ENCODE measurements at regions not wholly inside any gene's neighbourhood (a gene's known extent, or its start where the extent isn't known, plus 50 kb on each side); places are given as distances from the start of the nearest gene placed in this dataset.

GRCh38 chr6:146984251-146984924 lies 219.8 kb upstream of the STXBP5 start:
- intact Hi-C loops (cut with micrococcal nuclease; ENCODE audit: unreplicated experiment): no loop called here
- ATAC-seq (no peak), FAIRE-seq (no peak), DNase-seq (ENCODE audit: low read depth, low spot score) (no peak)
- in situ Hi-C loops (cut with MboI): no loop called here
- ChIA-PET POLR2A (no interaction called here), CTCF (interaction anchor here (1.6 kb wide), 1 partner anchor 10 kb away, joined by 4 read pairs; no protein-coding TSS in a partner anchor), SMC1A (ENCODE audit: uncharacterized antibody, unreplicated experiment) (no interaction called here), RAD21 (ENCODE audit: unreplicated experiment) (no interaction called here)
- Histone ChIP-seq H3K9me3 (replicated peaks; ENCODE audit: control insufficient read depth, insufficient read depth, low read length) (no peaks in the 10 kb centered on the region), H3K9ac (ENCODE audit: control insufficient read depth, insufficient read depth, low read length) (no peak overlapping the region), H4K20me1 (ENCODE audit: control insufficient read depth, insufficient read depth) (no peaks in the 10 kb centered on the region), H3K27me3 (replicated peaks in 1 of 2; ENCODE audit: control insufficient read depth in 2 of 2, insufficient read depth in 2 of 2, low read length in 1 of 2) (no peaks in the 10 kb centered on the region), H3K79me2 (ENCODE audit: control insufficient read depth, insufficient read depth, low read length) (no peaks in the 10 kb centered on the region), H3K4me1 (ENCODE audit: control insufficient read depth, insufficient read depth, low read length) (no peaks in the 10 kb centered on the region), H3K4me2 (ENCODE audit: control insufficient read depth, insufficient read depth) (no peak overlapping the region), H3K27ac (ENCODE audit: control insufficient read depth, insufficient read depth) (no peak overlapping the region), H2AFZ (ENCODE audit: control insufficient read depth, low read depth, low read length) (no peak overlapping the region), H3K36me3 (ENCODE audit: control insufficient read depth in 2 of 2, insufficient read depth in 2 of 2, low read length in 1 of 2) (no peaks in the 10 kb centered on the region), H3K4me3 (no peak overlapping the region)
- TF ChIP-seq EGR1 (IDR thresholded peaks at IDR 0.05; ENCODE audit: borderline replicate concordance in 1 of 2, low read depth in 2 of 2, low read length in 2 of 2) (no peak), CREM (IDR thresholded peaks at IDR 0.05; ENCODE audit: low read depth) (no peak), SMAD1 (IDR thresholded peaks at IDR 0.05; ENCODE audit: low read depth, partially characterized antibody) (no peak), ZNF217 (IDR thresholded peaks at IDR 0.05) (no peak), CHD1 (IDR thresholded peaks at IDR 0.05; ENCODE audit: low read depth, low read length) (no peak), IRF3 (IDR thresholded peaks at IDR 0.05) (no peak), NR2C1 (IDR thresholded peaks at IDR 0.05) (no peak), SREBF1 (IDR thresholded peaks at IDR 0.05; ENCODE audit: low read length) (no peak)
- TF ChIP-seq, protein P1, sequence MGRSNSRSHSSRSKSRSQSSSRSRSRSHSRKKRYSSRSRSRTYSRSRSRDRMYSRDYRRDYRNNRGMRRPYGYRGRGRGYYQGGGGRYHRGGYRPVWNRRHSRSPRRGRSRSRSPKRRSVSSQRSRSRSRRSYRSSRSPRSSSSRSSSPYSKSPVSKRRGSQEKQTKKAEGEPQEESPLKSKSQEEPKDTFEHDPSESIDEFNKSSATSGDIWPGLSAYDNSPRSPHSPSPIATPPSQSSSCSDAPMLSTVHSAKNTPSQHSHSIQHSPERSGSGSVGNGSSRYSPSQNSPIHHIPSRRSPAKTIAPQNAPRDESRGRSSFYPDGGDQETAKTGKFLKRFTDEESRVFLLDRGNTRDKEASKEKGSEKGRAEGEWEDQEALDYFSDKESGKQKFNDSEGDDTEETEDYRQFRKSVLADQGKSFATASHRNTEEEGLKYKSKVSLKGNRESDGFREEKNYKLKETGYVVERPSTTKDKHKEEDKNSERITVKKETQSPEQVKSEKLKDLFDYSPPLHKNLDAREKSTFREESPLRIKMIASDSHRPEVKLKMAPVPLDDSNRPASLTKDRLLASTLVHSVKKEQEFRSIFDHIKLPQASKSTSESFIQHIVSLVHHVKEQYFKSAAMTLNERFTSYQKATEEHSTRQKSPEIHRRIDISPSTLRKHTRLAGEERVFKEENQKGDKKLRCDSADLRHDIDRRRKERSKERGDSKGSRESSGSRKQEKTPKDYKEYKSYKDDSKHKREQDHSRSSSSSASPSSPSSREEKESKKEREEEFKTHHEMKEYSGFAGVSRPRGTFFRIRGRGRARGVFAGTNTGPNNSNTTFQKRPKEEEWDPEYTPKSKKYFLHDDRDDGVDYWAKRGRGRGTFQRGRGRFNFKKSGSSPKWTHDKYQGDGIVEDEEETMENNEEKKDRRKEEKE (IDR thresholded peaks at IDR 0.05): no peak
- TF ChIP-seq, protein P2, sequence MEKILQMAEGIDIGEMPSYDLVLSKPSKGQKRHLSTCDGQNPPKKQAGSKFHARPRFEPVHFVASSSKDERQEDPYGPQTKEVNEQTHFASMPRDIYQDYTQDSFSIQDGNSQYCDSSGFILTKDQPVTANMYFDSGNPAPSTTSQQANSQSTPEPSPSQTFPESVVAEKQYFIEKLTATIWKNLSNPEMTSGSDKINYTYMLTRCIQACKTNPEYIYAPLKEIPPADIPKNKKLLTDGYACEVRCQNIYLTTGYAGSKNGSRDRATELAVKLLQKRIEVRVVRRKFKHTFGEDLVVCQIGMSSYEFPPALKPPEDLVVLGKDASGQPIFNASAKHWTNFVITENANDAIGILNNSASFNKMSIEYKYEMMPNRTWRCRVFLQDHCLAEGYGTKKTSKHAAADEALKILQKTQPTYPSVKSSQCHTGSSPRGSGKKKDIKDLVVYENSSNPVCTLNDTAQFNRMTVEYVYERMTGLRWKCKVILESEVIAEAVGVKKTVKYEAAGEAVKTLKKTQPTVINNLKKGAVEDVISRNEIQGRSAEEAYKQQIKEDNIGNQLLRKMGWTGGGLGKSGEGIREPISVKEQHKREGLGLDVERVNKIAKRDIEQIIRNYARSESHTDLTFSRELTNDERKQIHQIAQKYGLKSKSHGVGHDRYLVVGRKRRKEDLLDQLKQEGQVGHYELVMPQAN (conservative IDR thresholded peaks at IDR 0.05): no peak
- no TSS peak for BruUV-seq (replicated peaks)
- WGBS (ENCODE audit: insufficient coverage, insufficient replicate concordance, low lambda C conversion rate, missing lambda C conversion rate): 19% methylated on average over 11 of the region's 11 CpGs

All from GM12878 (cell line).